Left lung (tissue), 4 donors: ENCODE measurements at regions not wholly inside any gene's neighbourhood (a gene's known extent, or its start where the extent isn't known, plus 50 kb on each side); places are given as distances from the start of the nearest gene placed in this dataset.

Source experiments
- ATAC-seq: fragments of 200-7000 bp; cut with Tn5 transposase; one replicate; pipeline ENCODE4 v1.9.1; 2020; ENCODE audit warnings: moderate library complexity
- DNase-seq, 4 donors: peaks; one replicate each; pipeline ENCODE4 v3.0.0-alpha.2; 2013 to 2020
- H3K27ac ChIP-seq, 2 donors: fragments of 200-600 bp; sonication (generic) in 1 of 2; one replicate each; pipeline versions ENCODE4 v1.5.0 to v1.8.0; 2020 to 2021
- H3K27me3 ChIP-seq, 2 donors: fragments of 200-600 bp; sonication (generic) in 1 of 2; one replicate each; pipeline versions ENCODE4 v1.5.0 to v1.8.0; 2020 to 2021
- H3K36me3 ChIP-seq, 2 donors: fragments of 200-600 bp; sonication (generic) in 1 of 2; one replicate each; pipeline versions ENCODE4 v1.5.0 to v1.8.0; 2020 to 2021
- H3K4me1 ChIP-seq, 2 donors: fragments of 200-600 bp; one replicate each; pipeline ENCODE4 v1.8.0; 2021
- H3K4me3 ChIP-seq, 2 donors: fragments of 200-600 bp; sonication (generic) in 1 of 2; one replicate each; pipeline versions ENCODE4 v1.5.0 to v1.8.0; 2020 to 2021; ENCODE audit warnings: mild to moderate bottlenecking in 1 of 2
- H3K9me3 ChIP-seq, 2 donors: fragments of 200-600 bp; sonication (generic) in 1 of 2; one replicate each; pipeline versions ENCODE4 v1.5.0 to v1.8.0; 2020 to 2021
- CTCF ChIP-seq, 2 donors: fragments of 200-600 bp; sonication (generic) in 1 of 2; IDR thresholded peaks; one replicate each; pipeline versions ENCODE4 v1.5.0 to v1.8.0; 2021; ENCODE audit warnings: antibody characterized with exemption in 2 of 2
- intact Hi-C, 2 donors: fragments of 100-400 bp; cut with DNase I; formaldehyde crosslinking; loops; one replicate each; pipeline versions ENCODE4 v1.11.2 to v1.14.2; 2022
- donor health status: DM: no; HTN: yes; CAD: no.
- donor health status: DM: no; HTN: no; CAD: no.

GRCh38 chr2:230593765-230594164, 118.9 kb upstream of the CAB39 start:
- intact Hi-C loops, result no loop called here
- Histone ChIP-seq H3K36me3 (no peaks in the 10 kb centered on the region), H3K4me3 (no peak overlapping the region), H3K27me3 (no peaks in the 10 kb centered on the region), H3K4me1 (no peaks in the 10 kb centered on the region), H3K9me3 (no peaks in the 10 kb centered on the region), H3K27ac (no peak overlapping the region)
- ATAC-seq, result no peak
- TF ChIP-seq CTCF (IDR thresholded peaks at IDR 0.05), result no peak
- no peak for DNase-seq

- no peaks in the 10 kb centered on the region for H3K36me3 ChIP-seq
- intact Hi-C loops, result no loop called here
- no peaks in the 10 kb centered on the region for H3K4me1 ChIP-seq
- TF ChIP-seq CTCF (IDR thresholded peaks at IDR 0.05), result no peak
- H3K4me3 ChIP-seq, result no peak overlapping the region
- H3K27me3 ChIP-seq, result no peaks in the 10 kb centered on the region
- ATAC-seq (no peak), DNase-seq (no peak)
- no peaks in the 10 kb centered on the region for H3K9me3 ChIP-seq
- H3K27ac ChIP-seq, result no peak overlapping the region
These were observed 118.3 kb upstream of the CAB39 start for GRCh38 chr2:230594286-230594840.

- intact Hi-C loops, result no loop called here
These were observed 112.8 kb upstream of the CAB39 start for GRCh38 chr2:230599853-230600252.

GRCh38 chr2:230600285-230600684, 112.4 kb upstream of the CAB39 start:
- intact Hi-C loops, result no loop called here
- peaks cover 0 to 7% of the 10 kb centered on the region in 2 donors for H3K4me1 ChIP-seq
- TF ChIP-seq CTCF (IDR thresholded peaks at IDR 0.05), result no peak
- no peak for ATAC-seq
- no peaks in the 10 kb centered on the region for H3K9me3 ChIP-seq
- no peaks in the 10 kb centered on the region for H3K36me3 ChIP-seq
- no peaks in the 10 kb centered on the region for H3K27me3 ChIP-seq
- DNase-seq, result no peak
- no peak overlapping the region for H3K27ac ChIP-seq
- no peak overlapping the region for H3K4me3 ChIP-seq

More at GRCh38 chr2:230599853-230600252, 112.8 kb upstream of the CAB39 start:
- Histone ChIP-seq H3K27ac (no peak overlapping the region), H3K9me3 (no peaks in the 10 kb centered on the region), H3K4me1 (peaks cover 0 to 7% of the 10 kb centered on the region in 2 donors), H3K36me3 (no peaks in the 10 kb centered on the region), H3K4me3 (no peak overlapping the region), H3K27me3 (no peaks in the 10 kb centered on the region)
- DNase-seq (no peak), ATAC-seq (no peak)
- no peak for TF ChIP-seq CTCF (IDR thresholded peaks at IDR 0.05)

GRCh38 chr2:230600881-230601280, 111.8 kb upstream of the CAB39 start:
- DNase-seq, result no peak

More at GRCh38 chr2:230600881-230601280, 111.8 kb upstream of the CAB39 start:
- no peak overlapping the region for H3K4me3 ChIP-seq
- H3K27me3 ChIP-seq, result no peaks in the 10 kb centered on the region
- ATAC-seq, result no peak
- no peaks in the 10 kb centered on the region for H3K36me3 ChIP-seq
- no peak for TF ChIP-seq CTCF (IDR thresholded peaks at IDR 0.05)
- H3K4me1 ChIP-seq, result peaks cover 0 to 7% of the 10 kb centered on the region in 2 donors
- intact Hi-C loops, result no loop called here
- H3K27ac ChIP-seq, result no peak overlapping the region
- no peaks in the 10 kb centered on the region for H3K9me3 ChIP-seq
